ENCODE measurements at regions not wholly inside any gene's neighbourhood (a gene's known extent, or its start where the extent isn't known, plus 50 kb on each side); places are given as distances from the start of the nearest gene placed in this dataset.

GRCh38 chr9:1759771-1760300 lies 255.3 kb upstream of the SMARCA2 start:
- TF ChIP-seq CTCF (conservative IDR thresholded peaks at IDR 0.05 in 1 of 2, IDR thresholded peaks at IDR 0.05 in 1 of 2; ENCODE audit: extremely low read depth in 1 of 2, insufficient read depth in 1 of 2, low read depth in 1 of 2, low read length in 2 of 2) = no peak
- no peak for TF ChIP-seq EZH2 (IDR thresholded peaks at IDR 0.05; ENCODE audit: borderline replicate concordance, low read length)

All from mammary epithelial cell (primary cell).